ENCODE measurements at regions not wholly inside any gene's neighbourhood (a gene's known extent, or its start where the extent isn't known, plus 50 kb on each side); places are given as distances from the start of the nearest gene placed in this dataset.

GRCh38 chr3:117661818-117662095 is 952.2 kb downstream of the TUSC7 start:
- Histone ChIP-seq H3K9ac (ENCODE audit: low read length) (no peak overlapping the region), H3K27ac (ENCODE audit: low read length) (no peak overlapping the region), H3K4me1 (ENCODE audit: control insufficient read depth, low read depth, low read length) (peaks cover 6% of the 10 kb centered on the region), H3K36me3 (ENCODE audit: control insufficient read depth, low read depth, low read length) (no peaks in the 10 kb centered on the region), H3K9me3 (ENCODE audit: control insufficient read depth, low read depth, low read length) (no peaks in the 10 kb centered on the region), H3K4me3 (ENCODE audit: low read length) (no peak overlapping the region), H3K27me3 (ENCODE audit: control insufficient read depth, insufficient read depth, low read length) (no peaks in the 10 kb centered on the region)

GRCh38 chr3:117665296-117665695 is 955.7 kb downstream of the TUSC7 start:
- Histone ChIP-seq H3K27me3 (ENCODE audit: control insufficient read depth, insufficient read depth, low read length) (no peaks in the 10 kb centered on the region), H3K9ac (ENCODE audit: low read length) (no peak overlapping the region), H3K4me1 (ENCODE audit: control insufficient read depth, low read depth, low read length) (peaks cover 6% of the 10 kb centered on the region), H3K36me3 (ENCODE audit: control insufficient read depth, low read depth, low read length) (no peaks in the 10 kb centered on the region), H3K4me3 (ENCODE audit: low read length) (no peak overlapping the region), H3K27ac (ENCODE audit: low read length) (no peak overlapping the region), H3K9me3 (ENCODE audit: control insufficient read depth, low read depth, low read length) (no peaks in the 10 kb centered on the region)

- Histone ChIP-seq H3K36me3 (ENCODE audit: control insufficient read depth, low read depth, low read length) (no peaks in the 10 kb centered on the region), H3K27ac (ENCODE audit: low read length) (no peak overlapping the region), H3K9ac (ENCODE audit: low read length) (no peak overlapping the region), H3K9me3 (ENCODE audit: control insufficient read depth, low read depth, low read length) (no peaks in the 10 kb centered on the region), H3K27me3 (ENCODE audit: control insufficient read depth, insufficient read depth, low read length) (no peaks in the 10 kb centered on the region), H3K4me3 (ENCODE audit: low read length) (no peak overlapping the region), H3K4me1 (ENCODE audit: control insufficient read depth, low read depth, low read length) (peaks cover 6% of the 10 kb centered on the region)
Observed at GRCh38 chr3:117666325-117666724, 956.7 kb downstream of the TUSC7 start.

DNA sequence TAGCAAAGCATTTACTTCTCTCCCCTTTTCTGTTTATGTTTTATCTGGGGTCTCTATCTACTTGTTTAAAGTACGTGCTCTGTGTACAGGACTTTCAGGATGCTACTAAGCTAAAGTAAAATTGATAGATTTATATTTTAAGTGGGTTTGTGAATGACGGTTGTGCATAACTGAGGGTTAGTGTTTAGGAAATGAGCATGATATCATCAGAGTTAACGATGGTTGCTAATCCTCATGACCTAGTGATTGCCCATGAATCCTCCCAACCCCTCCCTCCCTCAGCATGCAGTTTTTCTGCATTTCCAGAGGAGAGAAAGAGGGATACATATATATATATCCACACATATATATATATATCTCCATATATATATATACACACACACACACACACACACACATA is 957.2 kb downstream of the TUSC7 start:
- Histone ChIP-seq H3K27me3 (ENCODE audit: control insufficient read depth, insufficient read depth, low read length) (no peaks in the 10 kb centered on the region), H3K4me3 (ENCODE audit: low read length) (no peak overlapping the region), H3K27ac (ENCODE audit: low read length) (no peak overlapping the region), H3K9me3 (ENCODE audit: control insufficient read depth, low read depth, low read length) (no peaks in the 10 kb centered on the region), H3K36me3 (ENCODE audit: control insufficient read depth, low read depth, low read length) (no peaks in the 10 kb centered on the region), H3K9ac (ENCODE audit: low read length) (no peak overlapping the region), H3K4me1 (ENCODE audit: control insufficient read depth, low read depth, low read length) (peaks cover 6% of the 10 kb centered on the region)

DNA sequence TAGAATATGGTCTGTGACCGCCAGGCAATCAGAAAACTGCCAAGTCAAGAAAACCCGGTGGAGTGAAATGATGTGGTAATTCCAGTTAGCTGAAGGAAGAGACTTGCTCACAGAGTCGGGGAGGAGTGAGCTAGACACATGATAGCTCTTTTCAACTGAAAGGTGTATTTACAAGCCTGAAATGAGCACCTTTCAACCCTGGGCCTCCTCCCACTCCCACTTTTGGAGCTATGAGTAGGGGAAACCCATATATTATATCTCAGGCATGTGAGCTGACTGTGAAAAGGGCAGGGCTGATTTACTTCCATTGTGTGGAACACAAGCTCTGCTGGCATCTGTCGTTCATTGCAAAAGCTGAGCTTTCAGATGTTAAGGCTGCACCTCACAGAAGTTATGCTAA is 960.2 kb downstream of the TUSC7 start:
- H3K9me3 ChIP-seq (ENCODE audit: control insufficient read depth, low read depth, low read length) = no peaks in the 10 kb centered on the region
- H3K27me3 ChIP-seq (ENCODE audit: control insufficient read depth, insufficient read depth, low read length) = no peaks in the 10 kb centered on the region
- no peaks in the 10 kb centered on the region for H3K36me3 ChIP-seq (ENCODE audit: control insufficient read depth, low read depth, low read length)
- no peak overlapping the region for H3K4me3 ChIP-seq (ENCODE audit: low read length)
- H3K27ac ChIP-seq (ENCODE audit: low read length) = no peak overlapping the region
- peaks cover 6% of the 10 kb centered on the region for H3K4me1 ChIP-seq (ENCODE audit: control insufficient read depth, low read depth, low read length)
- no peak overlapping the region for H3K9ac ChIP-seq (ENCODE audit: low read length)

- H3K9me3 ChIP-seq (ENCODE audit: control insufficient read depth, low read depth, low read length) = no peaks in the 10 kb centered on the region
- no peaks in the 10 kb centered on the region for H3K4me1 ChIP-seq (ENCODE audit: control insufficient read depth, low read depth, low read length)
Observed at GRCh38 chr3:117671722-117672318, 962.2 kb downstream of the TUSC7 start.

GRCh38 chr3:117674321-117674720 is 964.7 kb downstream of the TUSC7 start:
- Histone ChIP-seq H3K4me1 (ENCODE audit: control insufficient read depth, low read depth, low read length) (no peaks in the 10 kb centered on the region), H3K9ac (ENCODE audit: low read length) (no peak overlapping the region), H3K9me3 (ENCODE audit: control insufficient read depth, low read depth, low read length) (no peaks in the 10 kb centered on the region), H3K36me3 (ENCODE audit: control insufficient read depth, low read depth, low read length) (no peaks in the 10 kb centered on the region), H3K27ac (ENCODE audit: low read length) (no peak overlapping the region), H3K27me3 (ENCODE audit: control insufficient read depth, insufficient read depth, low read length) (no peaks in the 10 kb centered on the region), H3K4me3 (ENCODE audit: low read length) (no peak overlapping the region)

More at GRCh38 chr3:117671722-117672318, 962.2 kb downstream of the TUSC7 start:
- Histone ChIP-seq H3K9ac (ENCODE audit: low read length) (no peak overlapping the region), H3K27ac (ENCODE audit: low read length) (no peak overlapping the region), H3K36me3 (ENCODE audit: control insufficient read depth, low read depth, low read length) (no peaks in the 10 kb centered on the region), H3K4me3 (ENCODE audit: low read length) (no peak overlapping the region), H3K27me3 (ENCODE audit: control insufficient read depth, insufficient read depth, low read length) (no peaks in the 10 kb centered on the region)

DNA sequence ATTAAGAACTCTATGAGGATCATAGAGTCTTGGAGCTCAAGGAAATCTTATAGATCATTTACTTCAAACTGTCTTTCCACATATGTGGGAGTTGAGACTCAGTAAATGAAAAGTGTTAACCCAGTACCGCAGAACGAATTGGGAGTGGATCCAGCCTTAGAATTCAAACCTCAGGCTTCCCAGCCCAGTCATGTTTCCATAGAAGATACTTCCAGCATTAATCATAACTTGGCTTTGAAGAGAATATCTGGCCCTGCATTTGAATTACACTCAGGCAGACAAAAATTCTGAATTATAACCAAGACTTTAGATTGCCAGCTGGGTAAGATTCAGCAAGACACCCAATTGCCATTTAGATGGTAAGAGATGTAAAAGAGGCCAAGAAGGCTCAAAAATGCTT is 972.0 kb downstream of the TUSC7 start:
- Histone ChIP-seq H3K4me3 (ENCODE audit: low read length) (no peak overlapping the region), H3K27ac (ENCODE audit: low read length) (no peak overlapping the region), H3K9ac (ENCODE audit: low read length) (no peak overlapping the region), H3K4me1 (ENCODE audit: control insufficient read depth, low read depth, low read length) (peaks cover 6% of the 10 kb centered on the region), H3K27me3 (ENCODE audit: control insufficient read depth, insufficient read depth, low read length) (no peaks in the 10 kb centered on the region), H3K9me3 (ENCODE audit: control insufficient read depth, low read depth, low read length) (no peaks in the 10 kb centered on the region), H3K36me3 (ENCODE audit: control insufficient read depth, low read depth, low read length) (no peaks in the 10 kb centered on the region)

DNA sequence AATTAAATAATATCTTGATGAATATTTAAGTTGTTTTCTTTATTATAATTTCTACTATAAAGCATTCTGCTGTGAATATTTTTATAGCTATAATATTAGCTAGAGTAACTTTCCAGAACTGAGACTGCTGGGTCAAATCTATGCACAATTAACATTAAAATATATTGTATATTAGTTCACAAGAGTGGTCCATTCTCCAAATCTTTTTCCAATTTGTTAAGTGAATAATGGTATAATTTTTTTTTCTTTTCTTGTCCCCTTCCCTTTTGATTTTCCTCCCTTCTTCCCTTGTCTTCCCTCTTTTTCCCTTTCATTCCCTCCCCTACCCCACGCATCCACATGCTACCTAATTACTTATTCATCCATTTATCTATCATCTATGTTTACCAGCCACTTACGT is 977.5 kb downstream of the TUSC7 start:
- Histone ChIP-seq H3K4me3 (ENCODE audit: low read length) (no peak overlapping the region), H3K27ac (ENCODE audit: low read length) (no peak overlapping the region), H3K36me3 (ENCODE audit: control insufficient read depth, low read depth, low read length) (no peaks in the 10 kb centered on the region), H3K27me3 (ENCODE audit: control insufficient read depth, insufficient read depth, low read length) (no peaks in the 10 kb centered on the region), H3K9me3 (ENCODE audit: control insufficient read depth, low read depth, low read length) (no peaks in the 10 kb centered on the region), H3K4me1 (ENCODE audit: control insufficient read depth, low read depth, low read length) (peaks cover 22% of the 10 kb centered on the region), H3K9ac (ENCODE audit: low read length) (no peak overlapping the region)

GRCh38 chr3:117688583-117688982 is 979.0 kb downstream of the TUSC7 start:
- H3K9me3 ChIP-seq (ENCODE audit: control insufficient read depth, low read depth, low read length) = no peaks in the 10 kb centered on the region
- H3K4me1 ChIP-seq (ENCODE audit: control insufficient read depth, low read depth, low read length) = peaks cover 28% of the 10 kb centered on the region
- no peak overlapping the region for H3K9ac ChIP-seq (ENCODE audit: low read length)
- no peaks in the 10 kb centered on the region for H3K27me3 ChIP-seq (ENCODE audit: control insufficient read depth, insufficient read depth, low read length)
- no peak overlapping the region for H3K4me3 ChIP-seq (ENCODE audit: low read length)
- H3K36me3 ChIP-seq (ENCODE audit: control insufficient read depth, low read depth, low read length) = no peaks in the 10 kb centered on the region
- no peak overlapping the region for H3K27ac ChIP-seq (ENCODE audit: low read length)

GRCh38 chr3:117691526-117691925 is 981.9 kb downstream of the TUSC7 start:
- H3K27me3 ChIP-seq (ENCODE audit: control insufficient read depth, insufficient read depth, low read length) = no peaks in the 10 kb centered on the region
- no peaks in the 10 kb centered on the region for H3K9me3 ChIP-seq (ENCODE audit: control insufficient read depth, low read depth, low read length)
- H3K27ac ChIP-seq (ENCODE audit: low read length) = peak overlapping the region; percentile 32
- peaks cover 33% of the 10 kb centered on the region for H3K4me1 ChIP-seq (ENCODE audit: control insufficient read depth, low read depth, low read length)
- no peaks in the 10 kb centered on the region for H3K36me3 ChIP-seq (ENCODE audit: control insufficient read depth, low read depth, low read length)
- no peak overlapping the region for H3K4me3 ChIP-seq (ENCODE audit: low read length)
- no peak overlapping the region for H3K9ac ChIP-seq (ENCODE audit: low read length)

GRCh38 chr3:117692416-117692995 is 982.9 kb downstream of the TUSC7 start:
- Histone ChIP-seq H3K27me3 (ENCODE audit: control insufficient read depth, insufficient read depth, low read length) (no peaks in the 10 kb centered on the region), H3K9ac (ENCODE audit: low read length) (peak overlapping the region; percentile 20), H3K36me3 (ENCODE audit: control insufficient read depth, low read depth, low read length) (no peaks in the 10 kb centered on the region), H3K4me1 (ENCODE audit: control insufficient read depth, low read depth, low read length) (peaks cover 43% of the 10 kb centered on the region), H3K4me3 (ENCODE audit: low read length) (no peak overlapping the region), H3K27ac (ENCODE audit: low read length) (peak overlapping the region; percentile 39), H3K9me3 (ENCODE audit: control insufficient read depth, low read depth, low read length) (no peaks in the 10 kb centered on the region)

Data from iPS-18a (cell line).